Peyer's patch (tissue), 4 donors: ENCODE measurements at regions not wholly inside any gene's neighbourhood (a gene's known extent, or its start where the extent isn't known, plus 50 kb on each side); places are given as distances from the start of the nearest gene placed in this dataset.
"Not testable (repeated sequence)": the region's sequence is repeated elsewhere in the genome, so short reads cannot be mapped to it uniquely, and the experiment has no call there.

Experiments used
- DNase-seq, 3 donors: peaks; one replicate each; pipeline ENCODE4 v3.0.0-alpha.2; 2017 to 2019
- H3K27ac ChIP-seq, 4 donors: fragments of 200-600 bp; sonication (generic); one replicate each; pipeline ENCODE4 v1.5.1; 2016 to 2019
- H3K27me3 ChIP-seq, 2 donors: fragments of 200-600 bp; sonication (generic); one replicate each; pipeline ENCODE4 v1.5.1; 2019
- H3K36me3 ChIP-seq, 3 donors: fragments of 200-600 bp; sonication (generic); one replicate each; pipeline ENCODE4 v1.5.1; 2016 to 2019
- H3K4me1 ChIP-seq, 4 donors: fragments of 200-600 bp; sonication (generic); one replicate each; pipeline ENCODE4 v1.5.1; 2016 to 2019
- H3K4me3 ChIP-seq, 4 donors: fragments of 200-600 bp; sonication (generic); 1 replicate in 3 of 4; 2 replicates in 1 of 4; pipeline ENCODE4 v1.5.1; 2016 to 2019; ENCODE audit warnings: mild to moderate bottlenecking in 1 of 4
- H3K9me3 ChIP-seq, 4 donors: fragments of 200-600 bp; sonication (generic); one replicate each; pipeline ENCODE4 v1.5.1; 2016 to 2019; ENCODE audit warnings: mild to moderate bottlenecking in 1 of 4
- POLR2A ChIP-seq, 2 donors: fragments of 450-650 bp; IDR thresholded peaks; one replicate each; pipeline ENCODE4 v1.5.1; 2017; ENCODE audit warnings: antibody characterized with exemption in 2 of 2, mild to moderate bottlenecking in 2 of 2, moderate library complexity in 2 of 2
- TF ChIP-seq, protein P1 (sequence below), 6 experiments: fragments of 450-650 bp in 4 of 6; fragments of 200-600 bp in 2 of 6; sonication (generic) in 1 of 6; IDR thresholded peaks; one replicate each; pipeline ENCODE4 v1.5.1; 2017 to 2019; ENCODE audit warnings: antibody characterized with exemption in 6 of 6, mild to moderate bottlenecking in 3 of 6, moderate library complexity in 1 of 6

DNA sequence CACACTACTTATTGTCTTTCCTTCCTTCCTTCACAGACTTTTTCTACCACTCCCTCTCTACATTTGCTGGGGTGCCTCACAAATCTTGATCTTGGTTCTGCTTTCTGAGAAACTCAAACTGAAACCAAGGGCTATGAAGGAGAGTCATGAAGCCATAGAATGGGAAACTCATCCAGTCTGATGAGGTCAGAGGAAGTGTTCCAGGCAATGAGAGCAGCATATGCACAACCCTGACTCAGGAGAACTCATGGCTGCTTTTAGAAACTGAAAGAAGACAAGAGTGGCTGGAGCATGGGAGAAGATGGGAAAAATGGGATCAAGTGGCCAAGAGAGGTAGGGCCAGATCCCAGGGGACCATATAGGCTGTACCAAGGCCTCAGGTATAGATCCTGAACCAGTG lies 130.0 kb upstream of the TOX3 start:
- no peaks in the 10 kb centered on the region for H3K4me1 ChIP-seq
- H3K4me3 ChIP-seq = no peak overlapping the region
- no peaks in the 10 kb centered on the region for H3K9me3 ChIP-seq
- no peak overlapping the region for H3K27ac ChIP-seq
- no peak for DNase-seq
- no peaks in the 10 kb centered on the region for H3K36me3 ChIP-seq
- TF ChIP-seq POLR2A (IDR thresholded peaks at IDR 0.05) = no peak
- TF ChIP-seq, protein P1, sequence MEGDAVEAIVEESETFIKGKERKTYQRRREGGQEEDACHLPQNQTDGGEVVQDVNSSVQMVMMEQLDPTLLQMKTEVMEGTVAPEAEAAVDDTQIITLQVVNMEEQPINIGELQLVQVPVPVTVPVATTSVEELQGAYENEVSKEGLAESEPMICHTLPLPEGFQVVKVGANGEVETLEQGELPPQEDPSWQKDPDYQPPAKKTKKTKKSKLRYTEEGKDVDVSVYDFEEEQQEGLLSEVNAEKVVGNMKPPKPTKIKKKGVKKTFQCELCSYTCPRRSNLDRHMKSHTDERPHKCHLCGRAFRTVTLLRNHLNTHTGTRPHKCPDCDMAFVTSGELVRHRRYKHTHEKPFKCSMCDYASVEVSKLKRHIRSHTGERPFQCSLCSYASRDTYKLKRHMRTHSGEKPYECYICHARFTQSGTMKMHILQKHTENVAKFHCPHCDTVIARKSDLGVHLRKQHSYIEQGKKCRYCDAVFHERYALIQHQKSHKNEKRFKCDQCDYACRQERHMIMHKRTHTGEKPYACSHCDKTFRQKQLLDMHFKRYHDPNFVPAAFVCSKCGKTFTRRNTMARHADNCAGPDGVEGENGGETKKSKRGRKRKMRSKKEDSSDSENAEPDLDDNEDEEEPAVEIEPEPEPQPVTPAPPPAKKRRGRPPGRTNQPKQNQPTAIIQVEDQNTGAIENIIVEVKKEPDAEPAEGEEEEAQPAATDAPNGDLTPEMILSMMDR (IDR thresholded peaks at IDR 0.05) = no peak
- H3K27me3 ChIP-seq = no peaks in the 10 kb centered on the region

DNA sequence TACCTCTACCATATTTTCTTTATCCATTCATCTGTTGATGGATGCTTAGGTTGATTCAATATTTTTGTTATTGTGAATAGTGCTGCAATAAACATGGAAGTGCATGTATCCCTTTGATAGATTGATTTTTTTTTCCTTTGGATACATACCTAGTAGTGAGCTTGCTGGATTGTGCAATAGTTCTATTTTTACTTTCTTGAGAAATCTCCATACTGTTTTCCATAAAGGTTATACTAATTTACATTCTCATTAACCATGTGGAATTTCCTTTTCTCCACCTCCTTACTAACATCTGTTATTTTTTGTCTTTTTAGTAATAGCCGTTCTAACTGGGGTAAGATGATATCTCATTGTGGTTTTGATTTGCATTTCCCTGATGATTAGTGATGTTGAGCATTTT lies 124.6 kb upstream of the TOX3 start:
- DNase-seq = no peak
- H3K36me3 ChIP-seq = no peaks in the 10 kb centered on the region
- H3K4me3 ChIP-seq = no peak overlapping the region
- H3K4me1 ChIP-seq = no peaks in the 10 kb centered on the region
- H3K9me3 ChIP-seq = no peaks in the 10 kb centered on the region
- no peaks in the 10 kb centered on the region for H3K27me3 ChIP-seq
- TF ChIP-seq, protein P1 (IDR thresholded peaks at IDR 0.05) = no peak
- TF ChIP-seq POLR2A (IDR thresholded peaks at IDR 0.05) = no peak
- H3K27ac ChIP-seq = no peak overlapping the region

DNA sequence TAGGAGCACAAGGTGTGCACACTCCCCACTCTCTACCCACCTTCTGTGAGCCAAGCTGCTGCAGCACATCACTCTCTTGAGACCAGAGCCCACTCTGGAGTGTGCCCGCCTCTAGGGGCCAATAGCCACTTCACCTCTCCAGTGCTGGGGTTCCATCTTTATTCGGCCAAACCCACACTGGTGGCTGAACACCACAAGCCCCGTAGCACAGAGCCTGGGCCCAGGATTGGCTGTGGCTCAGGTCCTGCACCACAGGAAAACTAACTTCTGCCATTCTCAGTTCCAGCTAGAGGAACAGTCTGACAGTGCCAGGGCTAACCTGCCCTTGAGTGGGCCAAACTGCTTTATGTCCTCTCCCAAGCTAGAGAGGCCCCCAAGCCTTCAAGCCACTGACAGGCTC lies 111.0 kb upstream of the TOX3 start:
- TF ChIP-seq, protein P1 (IDR thresholded peaks at IDR 0.05) = no peak
- no peak for TF ChIP-seq POLR2A (IDR thresholded peaks at IDR 0.05)
- Histone ChIP-seq H3K4me3 (no peak overlapping the region), H3K27me3 (no peaks in the 10 kb centered on the region), H3K9me3 (peaks cover 0 to 8% (median 0%) of the 10 kb centered on the region in 4 donors), H3K4me1 (no peaks in the 10 kb centered on the region), H3K36me3 (no peaks in the 10 kb centered on the region), H3K27ac (no peak overlapping the region)
- no peak for DNase-seq

DNA sequence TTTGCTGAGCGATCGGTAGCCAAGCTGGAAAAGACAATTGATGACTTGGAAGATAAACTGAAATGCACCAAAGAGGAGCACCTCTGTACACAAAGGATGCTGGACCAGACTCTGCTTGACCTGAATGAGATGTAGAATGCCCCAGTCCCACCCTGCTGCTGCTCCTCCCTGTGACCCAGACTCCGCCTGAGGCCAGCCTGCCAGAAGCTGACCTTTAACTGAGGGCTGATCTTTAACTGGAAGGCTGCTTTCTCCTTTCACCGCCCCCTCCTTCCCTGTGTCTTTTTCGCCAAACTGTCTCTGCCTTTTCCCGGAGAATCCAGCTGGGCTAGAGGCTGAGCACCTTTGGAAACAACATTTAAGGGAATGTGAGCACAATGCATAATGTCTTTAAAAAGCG lies 109.0 kb upstream of the TOX3 start:
- not testable (repeated sequence) for H3K9me3 ChIP-seq

DNA sequence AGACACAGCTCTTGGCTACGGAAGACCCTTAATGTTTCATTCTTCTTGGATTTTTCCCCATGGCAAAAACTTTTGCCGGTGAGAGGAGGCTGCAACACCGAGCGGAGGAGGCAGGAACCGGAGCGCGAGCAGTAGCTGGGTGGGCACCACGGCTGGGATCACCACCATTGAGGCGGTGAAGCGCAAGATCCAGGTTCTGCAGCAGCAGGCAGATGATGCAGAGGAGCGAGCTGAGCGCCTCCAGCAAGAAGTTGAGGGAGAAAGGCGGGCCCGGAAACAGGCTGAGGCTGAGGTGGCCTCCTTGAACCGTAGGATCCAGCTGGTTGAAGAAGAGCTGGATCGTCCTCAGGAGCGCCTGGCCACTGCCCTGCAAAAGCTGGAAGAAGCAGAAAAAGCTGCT lies 108.2 kb upstream of the TOX3 start:
- not testable (repeated sequence) for H3K9me3 ChIP-seq, H3K4me3 ChIP-seq, H3K4me1 ChIP-seq, H3K27ac ChIP-seq, H3K36me3 ChIP-seq, DNase-seq, H3K27me3 ChIP-seq

More for the DNA sequence above, 109.0 kb upstream of the TOX3 start:
- H3K36me3 ChIP-seq, H3K27ac ChIP-seq, H3K27me3 ChIP-seq, H3K4me3 ChIP-seq, DNase-seq, H3K4me1 ChIP-seq: not testable (repeated sequence)

DNA sequence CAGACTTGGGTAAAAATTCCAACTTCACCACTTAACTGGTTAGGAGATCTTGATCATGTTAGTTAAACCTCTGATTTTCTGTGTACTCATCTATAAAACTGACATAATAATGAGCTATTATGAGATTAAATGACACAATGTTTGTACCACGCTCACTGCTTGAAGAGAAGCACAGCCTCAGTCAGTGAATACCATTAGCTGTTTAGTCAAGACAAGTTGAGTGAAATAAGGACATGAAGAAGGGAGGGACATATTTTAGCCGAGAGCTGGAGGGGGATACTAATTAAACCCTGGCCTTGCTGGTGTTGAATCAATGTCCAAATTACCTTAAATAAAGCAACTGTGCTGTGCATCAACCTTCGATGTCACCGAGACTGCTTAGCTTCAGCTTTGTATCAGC lies 105.1 kb upstream of the TOX3 start:
- Histone ChIP-seq H3K27me3 (no peaks in the 10 kb centered on the region), H3K9me3 (no peaks in the 10 kb centered on the region), H3K36me3 (no peaks in the 10 kb centered on the region), H3K4me3 (no peak overlapping the region), H3K4me1 (no peaks in the 10 kb centered on the region), H3K27ac (no peak overlapping the region)
- TF ChIP-seq POLR2A (IDR thresholded peaks at IDR 0.05) = no peak
- TF ChIP-seq, protein P1 (IDR thresholded peaks at IDR 0.05) = no peak
- DNase-seq = no peak

DNA sequence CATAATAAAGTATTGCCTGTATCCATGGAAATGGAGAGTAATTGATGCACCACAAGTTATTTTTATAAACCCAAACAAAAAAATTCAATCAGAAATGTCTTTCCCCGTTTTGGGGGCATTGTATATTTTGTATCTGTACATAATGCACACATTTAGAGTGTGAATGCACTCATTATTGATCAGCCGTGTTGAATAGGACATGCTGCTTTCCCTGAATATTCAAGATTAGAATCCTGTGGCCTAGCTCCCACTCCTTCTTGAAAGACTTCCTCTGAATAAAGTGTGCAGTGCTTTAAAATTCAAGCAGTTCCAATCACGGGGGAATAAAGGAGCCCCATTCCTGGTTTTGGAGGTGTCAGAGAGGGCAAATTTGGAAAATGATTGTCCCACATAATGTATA lies 103.8 kb upstream of the TOX3 start:
- Histone ChIP-seq H3K4me3 (no peak overlapping the region), H3K27me3 (no peaks in the 10 kb centered on the region), H3K4me1 (no peaks in the 10 kb centered on the region), H3K27ac (no peak overlapping the region), H3K36me3 (no peaks in the 10 kb centered on the region), H3K9me3 (no peaks in the 10 kb centered on the region)
- DNase-seq = no peak
- no peak for TF ChIP-seq POLR2A (IDR thresholded peaks at IDR 0.05)
- TF ChIP-seq, protein P1 (IDR thresholded peaks at IDR 0.05) = no peak
